Midbrain (tissue), 1 donor: ENCODE measurements at regions not wholly inside any gene's neighbourhood (a gene's known extent, or its start where the extent isn't known, plus 50 kb on each side); places are given as distances from the start of the nearest gene placed in this dataset.
"Not testable (repeated sequence)": the region's sequence is repeated elsewhere in the genome, so short reads cannot be mapped to it uniquely, and the experiment has no call there.

ENCODE experiments used
- DNase-seq: peaks from one replicate; lab custom pipeline; 2025; lab: John Stamatoyannopoulos, UW

DNA sequence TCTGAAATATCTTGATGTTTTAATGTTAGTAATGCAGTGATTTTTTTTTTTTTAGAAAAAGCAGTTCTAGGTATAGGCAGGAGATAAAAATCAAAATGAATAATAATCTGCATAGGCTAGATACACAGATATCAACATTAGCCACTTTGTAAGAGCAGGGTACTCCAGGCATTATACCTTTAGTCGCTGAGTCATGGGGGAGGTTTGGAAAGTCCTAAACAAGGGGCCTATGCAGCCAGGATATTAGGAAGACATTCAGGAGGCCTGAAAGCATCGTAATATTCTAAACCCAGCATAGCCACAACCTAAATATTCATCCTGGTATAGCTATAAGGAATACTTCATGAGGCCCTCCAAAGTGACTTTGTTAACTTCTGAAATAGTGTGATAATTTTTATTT, 258.1 kb upstream of the NECTIN3 start:
- no peak for DNase-seq

DNA sequence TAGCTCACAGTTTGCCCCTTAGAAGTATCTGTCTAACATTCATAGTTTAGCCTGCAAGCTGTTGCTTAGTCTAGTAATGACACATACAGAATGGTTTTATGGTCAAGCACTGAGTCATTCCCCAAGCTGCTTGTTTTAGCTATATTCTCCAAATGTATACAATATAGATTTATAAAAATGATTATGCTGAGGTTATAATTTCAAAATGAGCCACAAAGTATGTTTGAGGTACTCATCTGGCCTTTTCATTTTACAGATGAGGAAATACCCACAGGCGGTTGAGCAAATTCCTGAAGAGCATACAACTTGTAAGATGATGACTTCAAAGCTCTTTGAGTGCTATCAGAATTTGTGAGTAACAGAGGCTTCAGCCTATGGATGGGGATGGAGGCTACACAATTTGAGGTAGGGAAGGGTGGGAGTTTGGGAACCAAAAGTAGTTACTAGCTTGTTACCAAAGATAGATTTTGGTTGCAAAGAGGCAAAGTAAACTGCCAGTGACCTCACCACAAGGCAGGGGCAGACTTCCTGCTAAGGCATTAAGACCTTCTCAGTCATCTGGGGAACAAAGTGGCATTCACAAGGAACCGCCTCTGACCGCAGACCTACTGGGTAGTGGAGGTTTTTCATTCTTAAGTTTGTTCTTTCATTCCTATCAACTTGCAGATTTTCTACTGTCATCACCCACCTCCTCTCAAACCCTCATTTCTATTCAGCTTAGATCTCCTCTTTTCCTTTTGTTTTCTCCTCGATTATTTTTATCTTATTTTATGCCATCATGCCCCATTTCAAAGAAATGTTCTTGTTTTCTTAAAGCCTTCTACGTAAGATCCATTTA, 257.2 kb upstream of the NECTIN3 start:
- DNase-seq = no peak

DNA sequence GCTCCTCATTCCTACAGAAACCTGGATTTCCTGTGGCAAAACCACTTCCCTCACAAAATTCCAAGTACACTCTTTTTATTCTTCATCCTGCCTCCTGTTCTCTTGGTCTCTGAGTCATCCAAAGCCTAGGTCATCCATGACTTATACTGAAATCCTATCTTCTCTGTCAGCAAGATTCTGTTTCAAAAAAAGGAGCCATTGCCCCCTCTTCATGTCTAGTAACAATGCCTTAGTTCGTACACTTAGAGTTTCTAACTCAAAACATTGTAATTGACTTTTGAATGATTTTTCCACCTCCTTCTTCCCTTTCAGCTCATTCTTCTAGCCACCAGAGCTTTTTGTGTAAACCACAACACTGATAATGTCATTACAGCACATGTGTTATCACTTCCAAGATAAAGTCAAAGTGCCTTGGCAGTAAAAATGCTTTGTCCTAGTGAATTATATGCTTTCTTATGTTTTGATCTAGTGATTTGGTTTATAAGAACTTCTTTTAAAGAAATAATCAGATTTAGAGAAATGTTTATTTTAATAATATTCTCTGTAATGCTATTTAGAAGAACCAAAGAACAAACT, 256.5 kb upstream of the NECTIN3 start:
- no peak for DNase-seq

DNA sequence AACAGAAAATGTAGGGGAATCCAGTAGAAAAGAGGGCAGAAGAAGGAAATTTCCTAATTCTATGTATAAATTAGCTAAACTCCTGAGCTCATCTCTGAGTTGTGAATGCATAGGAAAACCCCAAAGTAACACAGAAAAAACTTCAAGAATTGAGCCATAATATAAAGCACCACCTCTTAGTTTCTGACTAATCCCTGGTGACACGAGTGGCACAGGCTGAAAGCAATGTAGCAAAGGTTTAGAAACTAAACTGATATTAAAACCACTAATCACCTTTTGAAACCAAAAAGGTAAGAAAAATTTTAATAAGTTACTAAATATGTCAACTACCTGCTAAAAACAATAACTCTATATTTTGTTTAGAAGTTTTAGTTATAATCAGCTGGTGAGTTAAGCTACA, 255.6 kb upstream of the NECTIN3 start:
- DNase-seq = no peak

DNA sequence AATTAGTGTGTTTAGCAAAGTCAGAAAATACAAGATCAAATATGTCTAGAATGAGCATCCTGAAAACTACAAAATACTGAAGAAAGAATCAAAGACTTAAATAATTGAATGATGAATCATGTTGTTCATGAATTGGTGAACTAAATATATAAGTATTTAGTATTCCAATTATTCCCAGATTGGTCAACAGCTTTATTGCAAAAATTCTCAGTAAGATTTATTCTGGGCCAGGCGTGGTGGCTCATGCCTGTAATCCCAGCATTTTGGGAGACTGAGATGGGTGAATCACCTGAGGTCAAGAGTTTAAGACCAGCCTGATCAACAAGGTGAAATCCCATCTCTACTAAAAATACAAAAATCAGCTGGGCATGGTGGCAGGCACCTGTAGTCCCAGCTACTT, 250.0 kb upstream of the NECTIN3 start:
- no peak for DNase-seq

DNA sequence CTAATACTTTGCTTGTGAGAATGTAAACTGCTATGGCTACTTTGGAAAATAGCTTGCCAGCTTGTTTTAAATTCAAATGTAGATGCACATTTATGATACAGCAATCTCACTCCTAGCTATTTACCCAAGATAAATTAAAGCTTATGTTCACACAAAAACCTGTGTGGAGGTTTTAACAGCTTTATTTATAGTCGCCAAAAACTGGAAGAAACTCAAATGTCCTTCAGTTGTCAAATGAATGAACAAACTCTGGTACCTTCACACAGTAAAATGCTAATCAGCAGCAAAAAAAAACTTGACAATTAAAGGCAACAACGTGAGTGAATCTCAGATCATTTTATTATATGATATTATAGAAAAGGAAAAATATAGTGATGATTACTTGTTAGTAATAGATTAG, 248.6 kb upstream of the NECTIN3 start:
- DNase-seq = no peak

DNA sequence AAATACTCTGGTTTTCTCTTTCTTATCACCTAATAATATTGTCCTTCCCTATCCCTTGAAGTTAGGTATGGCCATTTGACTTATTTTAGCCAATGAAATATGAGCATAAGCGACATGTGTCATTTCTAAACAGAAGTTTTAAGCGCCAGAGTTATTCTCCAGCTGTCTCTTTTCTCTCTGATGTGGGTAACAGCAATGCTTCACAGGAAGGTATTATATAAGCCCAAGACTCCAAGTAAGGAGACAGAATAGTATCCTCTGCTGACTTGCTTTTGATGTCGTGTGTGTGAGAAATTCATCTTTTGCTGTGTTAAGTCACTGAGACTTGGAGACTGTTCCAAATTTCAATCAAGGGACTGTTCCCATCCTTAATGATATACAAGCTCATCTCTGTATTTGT, 224.6 kb upstream of the NECTIN3 start:
- DNase-seq = no peak

DNA sequence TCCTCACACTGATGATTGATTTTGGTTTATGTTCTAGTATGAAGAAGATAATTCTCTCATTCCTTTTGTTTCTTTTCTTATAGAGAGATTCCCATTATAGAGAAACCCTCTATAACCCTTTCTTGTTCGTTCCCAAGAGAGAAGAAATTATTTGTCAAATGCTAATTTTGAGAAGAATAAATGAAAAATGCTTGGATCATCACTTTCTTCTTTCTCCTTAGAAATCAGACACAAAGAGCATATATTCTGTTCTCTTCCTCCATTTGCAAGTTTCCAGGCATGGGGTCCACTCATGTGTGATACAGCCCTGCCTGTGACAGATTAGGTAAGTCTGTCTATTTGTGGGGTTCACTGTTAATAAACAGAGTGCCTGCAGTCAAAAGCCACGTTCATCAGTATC, 222.6 kb upstream of the NECTIN3 start:
- DNase-seq = no peak

DNA sequence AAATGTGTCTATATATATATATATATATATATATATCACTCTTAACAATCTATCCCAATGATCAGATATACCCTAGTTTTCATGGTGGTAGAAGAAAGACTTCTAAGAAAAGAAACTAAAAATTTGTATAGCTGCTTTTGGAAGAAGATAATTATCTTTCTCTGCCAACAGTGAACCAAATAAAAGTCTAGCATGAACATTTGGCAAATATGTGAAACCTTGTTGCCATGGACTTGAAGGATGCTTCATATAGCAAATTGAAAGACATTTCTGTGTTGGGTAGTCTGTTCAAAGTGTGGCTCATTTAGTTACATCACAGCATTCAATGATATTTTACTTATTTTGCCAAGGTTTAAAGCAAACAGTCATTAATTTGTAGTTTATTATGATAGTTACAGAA, 219.9 kb upstream of the NECTIN3 start:
- DNase-seq = no peak

DNA sequence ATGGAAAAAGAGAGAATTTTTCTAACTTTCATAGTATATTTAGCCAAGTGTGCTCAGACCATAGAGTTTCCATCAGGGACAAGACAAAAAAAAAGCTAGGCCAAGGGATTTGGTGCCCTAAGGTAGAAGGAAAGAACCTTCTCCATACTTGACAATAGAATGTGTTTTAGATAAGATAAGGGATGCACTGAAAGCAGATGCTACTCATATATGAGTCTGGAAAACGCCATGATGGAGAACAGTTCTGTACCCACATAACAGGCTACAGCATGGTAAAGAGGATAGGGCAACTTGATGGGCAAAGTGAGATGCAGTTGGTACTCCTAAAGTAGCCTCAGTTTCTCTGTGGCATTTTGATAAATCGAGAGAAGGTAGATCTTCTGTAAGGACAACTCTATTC, 216.4 kb upstream of the NECTIN3 start:
- DNase-seq = no peak

DNA sequence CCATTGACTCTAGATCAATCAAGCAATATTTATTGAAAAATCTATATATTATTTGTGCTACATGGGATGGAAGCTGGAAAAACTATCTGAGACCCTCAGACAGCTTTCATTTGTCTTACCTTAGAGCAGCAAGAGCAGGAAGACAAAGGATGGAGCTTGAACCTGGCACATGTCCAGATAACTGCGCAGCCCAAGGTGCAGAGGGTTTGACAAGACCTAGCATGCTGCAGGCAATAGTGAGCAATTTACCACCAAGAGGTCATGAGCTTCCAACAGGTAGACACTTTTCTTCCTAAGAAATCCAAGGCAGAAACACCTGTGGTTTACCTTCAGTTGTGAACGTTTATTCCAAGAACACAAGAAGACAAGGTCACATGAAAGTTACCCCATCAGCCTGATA, 214.7 kb upstream of the NECTIN3 start:
- no peak for DNase-seq

DNA sequence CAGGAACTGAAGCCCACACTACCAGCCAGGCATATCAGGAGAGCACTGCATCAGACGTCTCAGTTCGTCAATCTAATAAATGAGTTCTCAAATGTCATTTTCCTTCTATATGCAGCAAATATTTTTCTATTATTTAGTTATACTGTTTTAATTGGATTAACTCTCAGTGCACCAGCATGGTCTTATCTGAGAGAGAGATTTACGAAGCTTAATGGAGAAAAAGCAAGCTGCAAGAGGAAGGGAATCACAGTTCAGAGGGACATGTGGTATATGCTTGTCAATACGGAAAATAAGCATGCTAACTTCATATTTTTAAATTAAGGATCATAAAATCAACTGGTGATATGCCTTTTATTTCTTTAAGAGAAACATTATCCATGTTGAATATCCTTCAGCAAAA, 213.1 kb upstream of the NECTIN3 start:
- no peak for DNase-seq

DNA sequence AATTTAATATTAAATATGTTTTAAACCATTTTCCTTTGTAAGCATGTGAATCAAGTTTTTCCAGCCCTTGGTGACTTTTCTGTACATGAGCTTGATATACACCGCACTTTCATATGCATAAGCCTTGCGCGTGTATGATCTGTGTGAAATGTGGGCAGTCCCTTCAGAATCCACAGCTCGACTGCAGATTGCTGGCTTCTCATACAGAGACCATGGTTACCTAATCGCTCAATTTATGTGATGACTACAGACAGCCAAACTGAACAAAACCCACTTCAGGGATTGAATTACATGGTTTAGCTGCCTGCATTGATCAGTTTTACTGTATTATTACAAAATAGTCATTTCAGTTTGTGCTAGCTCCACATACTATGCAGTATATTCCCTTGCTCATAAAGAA, 212.3 kb upstream of the NECTIN3 start:
- DNase-seq = no peak

DNA sequence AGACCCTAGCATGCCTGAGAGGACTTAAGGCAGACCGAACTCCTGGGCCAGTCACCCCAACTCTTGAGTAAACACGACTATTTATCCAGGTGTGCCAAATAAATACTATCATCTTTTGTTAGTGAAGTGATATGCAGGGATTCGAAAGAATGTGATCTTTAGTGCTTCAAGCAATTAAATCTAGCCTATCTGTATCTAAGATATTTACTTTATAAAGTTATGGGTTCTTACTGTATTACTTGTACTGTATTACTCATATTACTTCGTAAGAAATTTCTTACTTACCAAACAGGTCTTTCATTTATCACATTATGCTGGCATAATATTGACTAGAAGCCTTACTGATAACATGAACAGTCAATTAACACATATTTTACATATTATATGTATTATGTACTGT, 211.6 kb upstream of the NECTIN3 start:
- DNase-seq = no peak

DNA sequence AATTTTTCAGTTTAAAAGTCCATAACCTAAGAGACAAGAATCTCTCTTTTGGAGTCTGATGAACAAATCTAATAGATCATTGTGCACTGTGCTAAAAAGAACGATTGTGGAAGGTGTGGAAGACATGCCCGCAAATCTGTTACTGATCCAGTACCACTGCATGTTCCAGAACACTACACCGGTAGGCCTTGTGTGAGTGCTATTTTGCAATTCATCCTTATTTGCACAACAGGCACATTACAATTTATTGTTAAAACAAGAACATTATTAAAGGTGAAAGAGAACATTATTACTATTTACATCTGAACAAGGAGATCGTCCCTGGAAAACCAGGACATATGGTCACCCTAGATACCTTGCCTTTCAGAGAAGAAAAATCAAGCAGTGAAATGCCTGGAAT, 205.7 kb upstream of the NECTIN3 start:
- DNase-seq = no peak

DNA sequence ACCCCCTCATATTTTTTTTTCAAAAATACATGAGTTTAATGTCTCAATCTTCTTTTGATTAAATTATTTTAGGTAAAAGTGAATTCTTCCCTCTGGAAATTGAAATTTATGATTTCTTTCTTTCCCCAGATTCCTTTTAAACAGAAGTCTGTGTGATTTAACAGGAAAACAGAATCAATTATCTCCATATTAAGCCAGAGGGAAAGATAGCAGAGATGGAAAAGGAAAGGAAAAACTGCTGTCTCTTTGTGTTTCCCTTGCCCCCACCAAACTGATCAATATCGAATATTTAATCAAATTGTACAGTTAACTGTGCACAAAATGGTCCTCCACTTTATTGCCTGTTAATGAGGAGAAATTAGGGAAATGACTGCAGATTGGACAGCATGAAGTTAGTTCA, 203.5 kb upstream of the NECTIN3 start:
- DNase-seq = no peak

DNA sequence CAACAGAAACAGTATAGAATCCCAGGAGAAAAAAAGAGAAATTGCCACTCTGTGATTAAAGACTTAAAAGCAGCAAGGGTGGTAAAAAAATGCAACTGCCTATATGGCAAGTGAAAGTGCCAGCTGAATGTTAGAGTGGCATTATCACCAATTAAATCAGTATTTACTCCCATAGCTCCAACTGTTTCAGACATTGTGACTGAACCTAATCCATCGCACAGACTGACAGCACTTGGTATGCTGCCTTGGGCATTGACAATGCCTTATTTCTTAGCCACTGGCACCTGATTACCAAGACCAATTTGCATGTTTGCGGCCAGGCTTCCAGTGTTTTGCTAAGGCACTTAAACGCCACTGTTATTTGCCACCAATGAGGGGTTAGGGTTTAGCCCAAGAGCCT, 201.9 kb upstream of the NECTIN3 start:
- DNase-seq = no peak

DNA sequence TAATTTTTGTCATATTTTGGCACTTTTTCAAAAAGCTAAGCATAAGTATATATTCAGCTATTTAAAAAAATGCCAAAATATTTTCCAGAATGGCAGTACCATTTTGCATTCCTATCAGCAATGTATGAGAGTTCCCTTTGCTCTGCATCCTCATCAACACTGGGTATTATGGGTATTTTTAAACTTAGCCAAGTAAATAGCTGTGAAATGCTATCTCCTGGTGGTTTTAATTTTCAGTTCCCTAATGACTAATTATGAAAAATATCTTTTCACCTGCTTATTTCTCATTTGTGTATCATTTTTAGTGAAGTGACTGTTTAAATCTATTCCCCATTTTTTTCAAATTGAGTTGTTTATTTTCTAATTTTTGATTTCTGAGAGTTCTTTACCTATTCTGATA, 199.7 kb upstream of the NECTIN3 start:
- DNase-seq = no peak

DNA sequence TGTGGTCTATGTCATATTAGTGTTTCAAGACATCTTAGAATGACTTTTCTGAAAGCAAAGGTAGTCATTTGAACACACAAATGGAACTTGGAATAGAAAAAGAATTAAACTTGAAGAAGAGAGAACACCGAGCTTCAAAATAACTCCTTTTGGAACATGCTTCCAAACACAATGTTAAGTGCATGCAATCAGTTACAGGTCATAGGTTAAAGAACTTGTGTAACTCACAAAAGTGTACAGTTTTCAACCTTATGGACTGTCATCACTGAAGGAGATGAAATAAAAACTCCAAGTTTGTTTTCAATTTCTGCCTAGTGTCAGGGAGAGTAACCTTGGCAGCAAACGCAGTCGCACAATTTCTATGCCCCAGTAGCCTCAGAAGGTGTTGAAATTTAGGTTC, 192.9 kb upstream of the NECTIN3 start:
- DNase-seq = no peak

DNA sequence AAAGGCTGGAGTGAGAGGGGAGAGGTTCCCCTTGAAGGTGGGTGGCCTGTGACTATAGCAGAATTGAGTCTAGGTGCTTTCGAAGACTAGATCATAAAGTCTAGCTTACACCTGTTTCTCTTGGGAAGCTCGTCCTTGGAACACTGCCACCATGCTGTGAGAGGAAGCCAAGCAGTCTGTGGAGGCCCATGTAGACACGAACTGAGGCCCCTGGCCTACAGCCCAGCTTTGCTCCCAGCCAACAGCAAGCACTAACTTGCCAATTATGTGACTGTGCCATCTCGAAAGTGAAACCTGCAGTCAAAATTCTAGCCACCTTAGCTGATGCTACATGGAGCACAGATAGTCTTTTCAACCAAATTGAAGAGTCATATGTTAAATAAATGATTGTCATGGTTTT, 190.5 kb upstream of the NECTIN3 start:
- peak; percentile 44 for DNase-seq

DNA sequence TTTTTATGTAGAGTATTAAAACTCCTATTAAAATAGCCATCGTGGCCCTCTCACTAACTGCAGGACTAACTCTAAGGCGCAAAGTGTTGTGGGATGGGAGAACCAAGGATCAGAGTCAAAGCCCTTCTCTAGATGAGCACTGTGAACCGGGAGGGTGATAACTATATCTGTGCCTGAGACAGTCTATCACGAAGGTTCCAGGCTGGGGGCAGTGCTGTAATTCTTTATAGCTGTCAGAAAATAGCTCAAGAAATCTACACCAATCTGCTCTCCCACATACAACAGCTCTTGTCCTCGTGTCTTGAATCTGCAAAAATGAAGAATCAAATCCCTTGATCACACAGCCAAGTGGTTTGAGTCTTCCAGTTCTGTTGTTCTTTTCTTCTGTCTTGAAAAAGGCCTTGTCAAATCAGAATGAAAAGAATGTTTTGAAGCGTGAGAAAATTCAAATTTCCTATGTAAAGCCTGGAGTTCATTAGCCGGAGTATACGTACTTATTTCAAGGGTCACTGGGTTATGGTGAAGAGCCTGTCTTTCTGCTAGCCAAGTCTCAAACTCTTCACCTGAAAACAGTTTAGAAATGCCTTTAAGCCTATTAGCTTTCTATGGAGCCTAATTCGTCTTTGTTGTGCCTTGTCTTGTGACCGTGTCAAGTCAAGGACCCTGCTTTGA, 185.3 kb upstream of the NECTIN3 start:
- DNase-seq = no peak

DNA sequence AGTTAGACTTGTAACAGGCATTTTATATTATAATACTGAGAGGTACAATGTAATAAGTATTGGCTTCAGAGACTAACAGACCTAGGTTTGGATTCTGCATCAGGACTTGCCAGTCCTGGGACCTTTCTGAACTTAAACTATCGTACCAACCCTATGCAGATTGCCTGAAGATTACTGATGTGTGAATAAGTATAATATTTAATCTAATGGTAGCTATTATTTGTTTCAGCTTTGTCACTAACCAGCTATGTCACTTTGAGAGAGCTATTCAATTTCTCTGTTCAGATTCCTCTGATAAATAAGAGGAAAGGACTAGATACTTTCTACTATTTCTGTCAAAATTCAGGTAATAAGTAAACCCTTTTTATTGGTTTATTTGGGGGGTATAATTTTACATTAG, 184.4 kb upstream of the NECTIN3 start:
- DNase-seq = no peak

DNA sequence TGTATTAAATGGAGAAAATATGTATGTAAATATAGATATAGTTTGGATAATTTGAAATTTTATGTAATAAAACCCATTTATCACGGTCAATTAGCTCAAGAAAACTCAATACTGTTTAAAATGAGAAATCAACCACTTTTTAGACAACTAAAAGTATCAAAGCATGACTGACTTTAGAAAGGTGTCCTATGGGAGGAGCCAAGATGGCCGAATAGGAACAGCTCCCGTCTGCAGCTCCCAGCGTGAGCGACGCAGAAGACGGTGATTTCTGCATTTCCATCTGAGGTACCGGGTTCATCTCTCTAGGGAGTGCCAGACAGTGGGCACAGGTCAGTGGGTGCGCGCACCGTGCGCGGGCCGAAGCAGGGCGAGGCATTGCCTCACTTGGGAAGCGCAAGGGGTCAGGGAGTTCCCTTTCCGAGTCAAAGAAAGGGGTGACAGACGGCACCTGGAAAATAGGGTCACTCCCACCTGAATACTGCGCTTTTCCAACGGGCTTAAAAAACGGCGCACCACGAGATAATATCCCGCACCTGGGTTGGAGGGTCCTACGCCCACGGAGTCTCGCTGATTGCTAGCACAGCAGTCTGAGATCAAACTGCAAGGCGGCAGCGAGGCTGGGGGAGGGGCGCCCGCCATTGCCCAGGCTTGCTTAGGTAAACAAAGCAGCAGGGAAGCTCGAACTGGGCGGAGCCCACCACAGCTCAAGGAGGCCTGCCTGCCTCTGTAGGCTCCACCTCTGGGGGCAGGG, 182.8 kb upstream of the NECTIN3 start:
- not testable (repeated sequence) for DNase-seq
